ENCODE measurements at regions not wholly inside any gene's neighbourhood (a gene's known extent, or its start where the extent isn't known, plus 50 kb on each side); places are given as distances from the start of the nearest gene placed in this dataset.

- intact Hi-C loops (cut with DNase I, micrococcal nuclease) = no loop called here
- TF ChIP-seq CTCF (IDR thresholded peaks at IDR 0.05) = no peak
- Histone ChIP-seq H3K4me3 (no peak overlapping the region), H3K4me1 (ENCODE audit: low read depth) (no peaks in the 10 kb centered on the region), H3K36me3 (ENCODE audit: low read depth) (no peaks in the 10 kb centered on the region), H3K9me3 (no peaks in the 10 kb centered on the region)
- DNase-seq (no peak), ATAC-seq (no peak)
Observed at GRCh38 chr7:113200281-113200680, 81.9 kb upstream of the SMIM30 start.

GRCh38 chr7:113199841-113200240 lies 81.5 kb upstream of the SMIM30 start:
- intact Hi-C loops (cut with DNase I, micrococcal nuclease) = no loop called here
- Histone ChIP-seq H3K4me1 (ENCODE audit: low read depth) (no peaks in the 10 kb centered on the region), H3K4me3 (no peak overlapping the region), H3K36me3 (ENCODE audit: low read depth) (no peaks in the 10 kb centered on the region), H3K9me3 (no peaks in the 10 kb centered on the region)
- no peak for TF ChIP-seq CTCF (IDR thresholded peaks at IDR 0.05)
- DNase-seq = no peak
- no peak for ATAC-seq

- no peaks in the 10 kb centered on the region for H3K4me1 ChIP-seq (ENCODE audit: low read depth)
- no peaks in the 10 kb centered on the region for H3K36me3 ChIP-seq (ENCODE audit: low read depth)
- ATAC-seq (no peak), DNase-seq (no peak)
- intact Hi-C loops (cut with DNase I, micrococcal nuclease) = no loop called here
- TF ChIP-seq CTCF (IDR thresholded peaks at IDR 0.05) = no peak
- H3K9me3 ChIP-seq = no peaks in the 10 kb centered on the region
- H3K4me3 ChIP-seq = no peak overlapping the region
Observed at GRCh38 chr7:113199136-113199535, 80.8 kb upstream of the SMIM30 start.

- Histone ChIP-seq H3K36me3 (ENCODE audit: low read depth) (no peaks in the 10 kb centered on the region), H3K9me3 (no peaks in the 10 kb centered on the region), H3K4me3 (no peak overlapping the region), H3K4me1 (ENCODE audit: low read depth) (no peaks in the 10 kb centered on the region)
- intact Hi-C loops (cut with DNase I, micrococcal nuclease) = no loop called here
- no peak for DNase-seq
- no peak for TF ChIP-seq CTCF (IDR thresholded peaks at IDR 0.05)
- ATAC-seq = no peak
Observed at GRCh38 chr7:113198226-113198625, 79.9 kb upstream of the SMIM30 start.

- Histone ChIP-seq H3K9me3 (no peaks in the 10 kb centered on the region), H3K36me3 (ENCODE audit: low read depth) (no peaks in the 10 kb centered on the region), H3K4me1 (ENCODE audit: low read depth) (no peaks in the 10 kb centered on the region), H3K4me3 (no peak overlapping the region)
- DNase-seq = no peak
- intact Hi-C loops (cut with DNase I, micrococcal nuclease) = no loop called here
- ATAC-seq = no peak
- no peak for TF ChIP-seq CTCF (IDR thresholded peaks at IDR 0.05)
Observed at GRCh38 chr7:113197274-113197673, 78.9 kb upstream of the SMIM30 start.

- no peak for TF ChIP-seq CTCF (IDR thresholded peaks at IDR 0.05)
- Histone ChIP-seq H3K4me1 (ENCODE audit: low read depth) (no peaks in the 10 kb centered on the region), H3K36me3 (ENCODE audit: low read depth) (no peaks in the 10 kb centered on the region), H3K4me3 (no peak overlapping the region), H3K9me3 (no peaks in the 10 kb centered on the region)
- ATAC-seq (no peak), DNase-seq (no peak)
- intact Hi-C loops (cut with DNase I, micrococcal nuclease) = no loop called here
Observed at GRCh38 chr7:113188396-113188795, 70.0 kb upstream of the SMIM30 start.
